Hematopoietic multipotent progenitor cell treated with erythropoietin and hydrocortisone succinate and interleukin-3 and kit ligand, for 17 days (in vitro differentiated cells): ENCODE measurements at regions not wholly inside any gene's neighbourhood (a gene's known extent, or its start where the extent isn't known, plus 50 kb on each side); places are given as distances from the start of the nearest gene placed in this dataset.

Experiments
- DNase-seq: peaks from one replicate; pipeline ENCODE4 v3.0.0-alpha.2; 2015; ENCODE audit warnings: low spot score

GRCh38 chr16:86998196-86999001 is 318.8 kb downstream of the C16orf95 start:
- no peak for DNase-seq

- DNase-seq = no peak
These were observed 317.2 kb downstream of the C16orf95 start for GRCh38 chr16:87000001-87000400.

GRCh38 chr16:87002717-87003413 is 314.3 kb downstream of the C16orf95 start:
- DNase-seq = no peak

GRCh38 chr16:87003414-87003755 is 313.8 kb downstream of the C16orf95 start:
- DNase-seq = no peak

- no peak for DNase-seq
These were observed 311.2 kb downstream of the C16orf95 start for GRCh38 chr16:87006021-87006420.

GRCh38 chr16:87006789-87007745 is 310.1 kb downstream of the C16orf95 start:
- DNase-seq = no peak

- no peak for DNase-seq
These were observed 309.3 kb downstream of the C16orf95 start for GRCh38 chr16:87007907-87008306.

GRCh38 chr16:87008664-87009063 is 308.5 kb downstream of the C16orf95 start:
- no peak for DNase-seq

GRCh38 chr16:87012954-87013938 is 303.9 kb downstream of the C16orf95 start:
- DNase-seq = no peak

- no peak for DNase-seq
These were observed 303.1 kb downstream of the C16orf95 start for GRCh38 chr16:87014112-87014511.

GRCh38 chr16:87015021-87015420 is 302.2 kb downstream of the C16orf95 start:
- no peak for DNase-seq

GRCh38 chr16:87016046-87017035 is 300.9 kb downstream of the C16orf95 start:
- DNase-seq = no peak

- no peak for DNase-seq
These were observed 299.7 kb downstream of the C16orf95 start for GRCh38 chr16:87017371-87018012.

GRCh38 chr16:87025676-87026075 is 291.5 kb downstream of the C16orf95 start:
- no peak for DNase-seq

- no peak for DNase-seq
These were observed 290.1 kb downstream of the C16orf95 start for GRCh38 chr16:87027056-87027616.

- DNase-seq = no peak
These were observed 288.5 kb downstream of the C16orf95 start for GRCh38 chr16:87028481-87029320.

GRCh38 chr16:87032554-87032953 is 284.6 kb downstream of the C16orf95 start:
- no peak for DNase-seq

- no peak for DNase-seq
These were observed 284.1 kb downstream of the C16orf95 start for GRCh38 chr16:87033021-87033471.
